OCI-LY7 (cell line): ENCODE measurements at regions not wholly inside any gene's neighbourhood (a gene's known extent, or its start where the extent isn't known, plus 50 kb on each side); places are given as distances from the start of the nearest gene placed in this dataset.

Source experiments
- BruUV-seq: library from RNA; stranded (reverse); fragments of 400-500 nt; replicated peaks from 2 replicates; lab custom pipeline; 2021; lab: Mats Ljungman, UMichigan
- CTCF ChIA-PET: fragments of 300-600 bp; sonication (Branson Sonifier 250); formaldehyde crosslinking; loops from one replicate; lab custom pipeline; 2022; ENCODE audit warnings: antibody characterized with exemption; ENCODE audit not compliant: unreplicated experiment; lab: Charles Lee
- POLR2A ChIA-PET: fragments of 300-600 bp; sonication (Branson Sonifier 250); formaldehyde crosslinking; loops from one replicate; lab custom pipeline; 2022; ENCODE audit warnings: antibody characterized with exemption; lab: Charles Lee
- DNase-seq: peaks from one replicate; pipeline ENCODE4 v3.0.0-alpha.2; 2015; ENCODE audit warnings: low spot score
- H2AFZ ChIP-seq: fragments of 200-600 bp; sonication (generic), shearing (Covaris generic); 2 replicates; pipeline ENCODE4 v1.6.1; 2014; ENCODE audit warnings: mild to moderate bottlenecking, antibody characterized with exemption, low read length, moderate library complexity
- H3K27ac ChIP-seq: fragments of 200-600 bp; sonication (generic); 2 replicates; pipeline ENCODE4 v1.5.1; 2014; ENCODE audit warnings: mixed run types, low read depth, mild to moderate bottlenecking, moderate library complexity, low read length, inconsistent platforms; ENCODE audit not compliant: poor library complexity, severe bottlenecking
- H3K36me3 ChIP-seq: fragments of 200-600 bp; sonication (generic); 2 replicates; pipeline ENCODE4 v1.6.1; 2014; ENCODE audit warnings: mild to moderate bottlenecking, antibody characterized with exemption, low read length, moderate library complexity, mixed read lengths; ENCODE audit not compliant: insufficient read depth
- H3K4me1 ChIP-seq: fragments of 200-600 bp; sonication (generic); 2 replicates; pipeline ENCODE4 v1.5.1; 2014; ENCODE audit warnings: mild to moderate bottlenecking, low read length; ENCODE audit not compliant: insufficient read depth, poor library complexity, severe bottlenecking
- H3K4me2 ChIP-seq: fragments of 200-600 bp; sonication (generic); 2 replicates; pipeline ENCODE4 v1.6.1; 2014; ENCODE audit warnings: mild to moderate bottlenecking, low read length
- H3K4me3 ChIP-seq: fragments of 200-600 bp; sonication (generic); 2 replicates; pipeline ENCODE4 v1.5.1; 2014; ENCODE audit warnings: mild to moderate bottlenecking, low read depth, low read length; ENCODE audit not compliant: poor library complexity, severe bottlenecking
- H3K79me2 ChIP-seq: fragments of 200-600 bp; sonication (generic); 2 replicates; pipeline ENCODE4 v1.6.1; 2016; ENCODE audit warnings: low read depth, mild to moderate bottlenecking, low read length, moderate library complexity, mixed read lengths; ENCODE audit not compliant: insufficient read depth
- H3K9me2 ChIP-seq: fragments of 200-600 bp; sonication (generic); 2 replicates; pipeline ENCODE4 v1.6.1; 2016; ENCODE audit warnings: mild to moderate bottlenecking, low read length, mixed read lengths; ENCODE audit not compliant: insufficient read depth
- H3K9me3 ChIP-seq: fragments of 200-600 bp; sonication (generic); 2 replicates; pipeline ENCODE4 v1.6.1; 2014; ENCODE audit warnings: mild to moderate bottlenecking, mixed run types, low read length, mixed read lengths
- H4K20me1 ChIP-seq: fragments of 200-600 bp; sonication (generic); 2 replicates; pipeline ENCODE4 v1.6.1; 2014; ENCODE audit warnings: mild to moderate bottlenecking, antibody characterized with exemption, low read length, moderate library complexity, mixed read lengths; ENCODE audit not compliant: insufficient read depth
- CTCF ChIP-seq: fragments of 200-600 bp; sonication (generic); conservative IDR thresholded peaks from 2 replicates; pipeline ENCODE4 v1.5.1; 2014; ENCODE audit warnings: mild to moderate bottlenecking, antibody characterized with exemption, low read length, moderate library complexity, mixed read lengths
- EZH2phosphoT487 ChIP-seq: fragments of 200-600 bp; sonication (generic); IDR thresholded peaks from 2 replicates; pipeline ENCODE4 v1.6.1; 2018; ENCODE audit warnings: low read depth, borderline replicate concordance, mild to moderate bottlenecking, mixed run types, antibody characterized with exemption, low read length, moderate library complexity, mixed read lengths
- intact Hi-C: fragments of 100-400 bp; cut with micrococcal nuclease; formaldehyde crosslinking; loops from one replicate; pipeline ENCODE4 v1.10.0; 2022; ENCODE audit not compliant: unreplicated experiment

GRCh38 chr11:134644476-134645456, 232.7 kb upstream of the B3GAT1 start:
- Histone ChIP-seq H2AFZ (no peak overlapping the region), H3K27ac (no peak overlapping the region), H3K4me2 (no peak overlapping the region), H3K9me2 (no peaks in the 10 kb centered on the region), H3K4me1 (no peaks in the 10 kb centered on the region), H4K20me1 (no peaks in the 10 kb centered on the region), H3K9me3 (no peaks in the 10 kb centered on the region), H3K36me3 (no peaks in the 10 kb centered on the region), H3K4me3 (no peak overlapping the region), H3K79me2 (no peaks in the 10 kb centered on the region)
- TF ChIP-seq CTCF (no peak), EZH2phosphoT487 (no peak)
- BruUV-seq: no TSS peak
- intact Hi-C loops: no loop called here
- ChIA-PET CTCF (no interaction called here), POLR2A (interaction anchor here (0.7 kb wide), 1 partner anchor 391 kb away, joined by 3 read pairs; the partner anchor contains the start of genes ACAD8 and THYN1)
- DNase-seq: no peak

- Histone ChIP-seq H3K4me1 (no peaks in the 10 kb centered on the region), H3K4me3 (no peak overlapping the region), H2AFZ (no peak overlapping the region), H4K20me1 (no peaks in the 10 kb centered on the region), H3K9me3 (no peaks in the 10 kb centered on the region), H3K27ac (no peak overlapping the region), H3K9me2 (no peaks in the 10 kb centered on the region), H3K4me2 (no peak overlapping the region), H3K79me2 (no peaks in the 10 kb centered on the region), H3K36me3 (no peaks in the 10 kb centered on the region)
- BruUV-seq: no TSS peak
- intact Hi-C loops: no loop called here
- no peak for TF ChIP-seq CTCF
- no peak for TF ChIP-seq EZH2phosphoT487
- POLR2A ChIA-PET: no interaction called here
- CTCF ChIA-PET: no interaction called here
- no peak for DNase-seq
Observed at GRCh38 chr11:134643115-134644012, 231.3 kb upstream of the B3GAT1 start.
